Transverse colon (tissue), 4 donors: ENCODE measurements at regions not wholly inside any gene's neighbourhood (a gene's known extent, or its start where the extent isn't known, plus 50 kb on each side); places are given as distances from the start of the nearest gene placed in this dataset.

Source experiments
- DNase-seq: peaks from one replicate; pipeline ENCODE4 v3.0.0-alpha.2; 2019
- H3K27ac ChIP-seq, 4 donors: fragments of 200-600 bp; sonication (generic); 2 replicates each; pipeline ENCODE4 v1.5.1; 2016 to 2018; ENCODE audit warnings: inconsistent platforms in 4 of 4
- H3K27me3 ChIP-seq: fragments of 200-600 bp; sonication (generic); 2 replicates; pipeline ENCODE4 v1.5.1; 2017; ENCODE audit warnings: inconsistent platforms
- H3K36me3 ChIP-seq, 4 donors: fragments of 200-600 bp; sonication (generic); 2 replicates each; pipeline ENCODE4 v1.5.1; 2017 to 2019; ENCODE audit warnings: inconsistent platforms in 4 of 4
- H3K4me1 ChIP-seq, 4 donors: fragments of 200-600 bp; sonication (generic); 2 replicates each; pipeline ENCODE4 v1.5.1; 2017 to 2020; ENCODE audit warnings: inconsistent platforms in 4 of 4
- H3K4me3 ChIP-seq, 4 donors: fragments of 200-600 bp; sonication (generic); 1 replicate in 1 of 4; 2 replicates in 3 of 4; pipeline versions ENCODE4 v1.5.1 to v1.6.1; 2017 to 2019; ENCODE audit warnings: inconsistent platforms in 4 of 4
- H3K9me3 ChIP-seq, 2 donors: fragments of 200-600 bp; sonication (generic); 2 replicates each; pipeline ENCODE4 v1.5.1; 2017 to 2019; ENCODE audit warnings: inconsistent platforms in 2 of 2
- EP300 ChIP-seq: sonication (generic); formaldehyde crosslinking; IDR thresholded peaks from one replicate; pipeline ENCODE4 v1.6.1; 2017; ENCODE audit warnings: antibody characterized with exemption, low read depth
- POLR2A ChIP-seq: fragments of 450-650 bp; IDR thresholded peaks from one replicate; pipeline ENCODE4 v1.6.1; 2016; ENCODE audit warnings: antibody characterized with exemption, mild to moderate bottlenecking, moderate library complexity
- POLR2AphosphoS5 ChIP-seq, 3 donors: sonication (generic); formaldehyde crosslinking; IDR thresholded peaks; one replicate each; pipeline ENCODE4 v1.6.1; 2016; ENCODE audit warnings: antibody characterized with exemption in 3 of 3
- WGBS, 2 donors: methylation state at CpG; one replicate each; pipeline ENCODE4 v1.1.5; 2018; ENCODE audit warnings: low coverage in 1 of 2; 5-methylcytosine and 5-hydroxymethylcytosine counted together
- in situ Hi-C, 4 donors: fragments of 200-750 bp; cut with MboI; loops; one replicate each; pipeline versions ENCODE4 v1.15.0 to v1.15.1; 2017; ENCODE audit warnings: low sequenced_read_pairs in 3 of 4, low pct_ligation_motif_present in 1 of 4, low pct_unique_long_range_greater_than_20kb in 1 of 4
- intact Hi-C: fragments of 100-400 bp; cut with DNase I; formaldehyde crosslinking; loops from one replicate; pipeline ENCODE4 v1.15.1; 2023; ENCODE audit warnings: low total_unique reads
- TF ChIP-seq, protein P1 (sequence below), 5 experiments: fragments of 200-600 bp in 3 of 5; fragments of 450-650 bp in 2 of 5; sonication (generic) in 3 of 5; IDR thresholded peaks; 1 replicate in 2 of 5; 2 replicates in 3 of 5; pipeline ENCODE4 v1.5.1; 2016 to 2017; ENCODE audit warnings: antibody characterized with exemption in 5 of 5, inconsistent platforms in 3 of 5, mild to moderate bottlenecking in 2 of 5, moderate library complexity in 1 of 5

DNA sequence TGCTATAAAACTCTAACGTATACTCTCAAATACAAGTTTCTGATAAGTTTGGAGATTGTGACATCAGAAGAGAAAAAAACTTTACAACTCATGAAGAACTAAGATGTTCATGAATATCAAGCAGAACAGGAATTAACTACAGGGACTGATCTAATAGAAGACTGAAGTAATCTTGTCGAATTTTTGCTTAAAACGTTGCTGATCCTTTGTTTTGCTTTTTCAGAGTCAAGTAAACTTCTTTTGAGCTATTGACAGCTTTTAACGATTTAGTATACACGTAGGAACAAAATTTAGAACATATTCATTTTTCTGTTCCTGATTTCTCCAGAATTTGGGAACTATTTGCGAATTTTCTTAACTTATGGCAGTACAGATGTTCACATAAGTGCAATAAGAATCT lies 610.2 kb downstream of the SI start:
- Histone ChIP-seq H3K36me3 (no peaks in the 10 kb centered on the region), H3K27ac (no peak overlapping the region), H3K27me3 (no peaks in the 10 kb centered on the region), H3K4me3 (no peak overlapping the region), H3K4me1 (no peaks in the 10 kb centered on the region), H3K9me3 (no peaks in the 10 kb centered on the region)
- intact Hi-C loops = no loop called here
- in situ Hi-C loops = no loop called here
- DNase-seq = no peak
- no peak for TF ChIP-seq EP300
- TF ChIP-seq, protein P1, sequence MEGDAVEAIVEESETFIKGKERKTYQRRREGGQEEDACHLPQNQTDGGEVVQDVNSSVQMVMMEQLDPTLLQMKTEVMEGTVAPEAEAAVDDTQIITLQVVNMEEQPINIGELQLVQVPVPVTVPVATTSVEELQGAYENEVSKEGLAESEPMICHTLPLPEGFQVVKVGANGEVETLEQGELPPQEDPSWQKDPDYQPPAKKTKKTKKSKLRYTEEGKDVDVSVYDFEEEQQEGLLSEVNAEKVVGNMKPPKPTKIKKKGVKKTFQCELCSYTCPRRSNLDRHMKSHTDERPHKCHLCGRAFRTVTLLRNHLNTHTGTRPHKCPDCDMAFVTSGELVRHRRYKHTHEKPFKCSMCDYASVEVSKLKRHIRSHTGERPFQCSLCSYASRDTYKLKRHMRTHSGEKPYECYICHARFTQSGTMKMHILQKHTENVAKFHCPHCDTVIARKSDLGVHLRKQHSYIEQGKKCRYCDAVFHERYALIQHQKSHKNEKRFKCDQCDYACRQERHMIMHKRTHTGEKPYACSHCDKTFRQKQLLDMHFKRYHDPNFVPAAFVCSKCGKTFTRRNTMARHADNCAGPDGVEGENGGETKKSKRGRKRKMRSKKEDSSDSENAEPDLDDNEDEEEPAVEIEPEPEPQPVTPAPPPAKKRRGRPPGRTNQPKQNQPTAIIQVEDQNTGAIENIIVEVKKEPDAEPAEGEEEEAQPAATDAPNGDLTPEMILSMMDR (IDR thresholded peaks at IDR 0.05) = no peak
- TF ChIP-seq POLR2AphosphoS5 (IDR thresholded peaks at IDR 0.05) = no peak
- TF ChIP-seq POLR2A = no peak
- 60 to 67% methylated on average over 6 of the region's 6 CpGs for WGBS, 2 donors

DNA sequence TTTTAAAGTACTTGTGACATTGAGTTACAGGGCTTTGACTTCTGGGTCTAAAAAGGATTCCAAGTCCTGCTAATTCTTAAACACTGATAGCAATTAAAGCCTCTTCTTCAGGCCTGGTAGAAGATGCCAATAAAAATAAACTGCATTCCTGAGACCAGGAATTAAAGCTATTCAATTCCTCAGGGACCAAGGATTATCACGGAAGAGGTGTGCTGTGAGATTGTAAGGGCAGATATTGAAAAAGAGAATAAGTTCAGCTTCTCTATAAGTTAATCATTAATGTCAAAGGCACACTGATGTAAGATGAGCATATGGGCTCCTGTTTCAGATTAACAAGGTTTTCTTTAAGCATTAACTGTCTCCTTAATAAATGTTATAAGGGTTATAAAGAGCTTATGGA lies 611.3 kb downstream of the SI start:
- DNase-seq = no peak
- TF ChIP-seq, protein P1 (IDR thresholded peaks at IDR 0.05) = no peak
- TF ChIP-seq EP300 (no peak), POLR2AphosphoS5 (IDR thresholded peaks at IDR 0.05) (no peak), POLR2A (no peak)
- in situ Hi-C loops = no loop called here
- intact Hi-C loops = no loop called here
- Histone ChIP-seq H3K4me1 (no peaks in the 10 kb centered on the region), H3K36me3 (no peaks in the 10 kb centered on the region), H3K27me3 (no peaks in the 10 kb centered on the region), H3K4me3 (no peak overlapping the region), H3K27ac (no peak overlapping the region), H3K9me3 (no peaks in the 10 kb centered on the region)
- WGBS, 2 donors = 43 to 60% methylated on average over 1 of the region's 1 CpG

DNA sequence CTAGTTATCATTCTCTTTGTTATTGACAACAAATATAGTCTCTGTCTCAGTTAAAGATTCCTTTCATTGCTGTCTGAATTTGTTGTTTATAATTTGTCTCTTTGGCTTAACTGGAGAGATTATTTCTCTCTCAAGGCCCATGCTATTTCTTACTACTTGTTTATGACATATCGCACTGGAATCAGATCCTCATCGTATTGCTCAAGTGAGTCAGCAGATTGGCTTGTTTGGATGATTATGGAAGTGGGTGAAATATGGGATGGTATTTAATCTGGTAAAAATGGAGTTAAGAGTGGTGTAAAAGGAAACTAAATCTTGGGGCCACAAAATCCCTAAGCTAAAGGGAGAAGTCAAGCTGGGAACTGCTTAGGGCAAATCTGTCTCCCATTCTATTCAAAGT lies 613.1 kb downstream of the SI start:
- no peak for DNase-seq
- no peak overlapping the region for H3K27ac ChIP-seq
- TF ChIP-seq, protein P1 (IDR thresholded peaks at IDR 0.05) = no peak
- no peak for TF ChIP-seq POLR2AphosphoS5 (IDR thresholded peaks at IDR 0.05)
- no peak for TF ChIP-seq POLR2A
- no peak for TF ChIP-seq EP300
- WGBS, 2 donors = 78 to 90% methylated on average over 2 of the region's 2 CpGs
- H3K27me3 ChIP-seq = no peaks in the 10 kb centered on the region
- no peaks in the 10 kb centered on the region for H3K4me1 ChIP-seq
- intact Hi-C loops (no loop called here), in situ Hi-C loops (no loop called here)
- H3K4me3 ChIP-seq = no peak overlapping the region
- no peaks in the 10 kb centered on the region for H3K36me3 ChIP-seq
- no peaks in the 10 kb centered on the region for H3K9me3 ChIP-seq

DNA sequence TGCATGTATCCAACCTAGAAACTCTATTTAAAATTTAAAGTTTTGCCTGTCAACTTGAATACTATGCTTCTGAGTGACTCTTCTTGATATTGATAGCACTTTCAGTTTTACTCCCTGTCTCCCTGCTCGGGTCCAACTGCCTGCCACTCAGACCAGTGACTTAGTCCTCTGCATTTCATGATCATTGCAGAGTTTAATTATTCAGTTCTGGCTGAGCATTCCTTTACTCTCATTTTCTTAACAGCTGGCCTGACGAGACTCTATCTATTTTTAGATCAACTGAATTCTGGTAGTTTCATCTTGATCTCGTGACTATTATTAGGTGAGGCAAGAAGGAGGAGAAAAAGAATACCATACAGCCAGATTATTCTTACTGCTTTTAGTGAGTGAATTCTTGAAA lies 617.4 kb downstream of the SI start:
- TF ChIP-seq POLR2A (no peak), POLR2AphosphoS5 (IDR thresholded peaks at IDR 0.05) (no peak), EP300 (no peak)
- TF ChIP-seq, protein P1 (IDR thresholded peaks at IDR 0.05) = no peak
- H3K4me3 ChIP-seq = no peak overlapping the region
- no peaks in the 10 kb centered on the region for H3K36me3 ChIP-seq
- DNase-seq = no peak
- in situ Hi-C loops (no loop called here), intact Hi-C loops (no loop called here)
- no peak overlapping the region for H3K27ac ChIP-seq
- no peaks in the 10 kb centered on the region for H3K9me3 ChIP-seq
- no peaks in the 10 kb centered on the region for H3K4me1 ChIP-seq
- H3K27me3 ChIP-seq = no peaks in the 10 kb centered on the region
- WGBS, 2 donors = 49 to 56% methylated on average over 3 of the region's 3 CpGs
